ENCODE measurements at regions not wholly inside any gene's neighbourhood (a gene's known extent, or its start where the extent isn't known, plus 50 kb on each side); places are given as distances from the start of the nearest gene placed in this dataset.

DNA sequence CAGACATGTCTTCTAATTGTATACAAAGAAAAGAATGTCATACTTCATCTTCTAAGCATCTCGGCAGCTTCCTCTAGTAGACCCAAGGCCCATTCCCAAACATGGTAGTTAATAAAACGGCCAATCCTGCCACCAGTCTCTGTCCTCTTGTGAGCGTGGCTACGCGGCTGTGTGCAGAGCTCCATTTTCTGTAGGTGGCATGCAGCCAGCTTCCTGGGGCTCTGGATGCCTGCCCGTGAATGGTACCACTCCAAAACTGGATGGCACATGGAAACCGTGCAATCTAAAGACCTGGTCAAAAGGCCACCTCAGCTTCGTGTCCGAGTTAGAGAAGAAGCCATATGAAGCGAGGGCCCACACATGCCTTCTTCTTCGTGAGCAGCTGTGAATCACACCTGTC lies 110.7 kb downstream of the SIPA1L2 start:
- no peak for DNase-seq (ENCODE audit: low spot score)

DNA sequence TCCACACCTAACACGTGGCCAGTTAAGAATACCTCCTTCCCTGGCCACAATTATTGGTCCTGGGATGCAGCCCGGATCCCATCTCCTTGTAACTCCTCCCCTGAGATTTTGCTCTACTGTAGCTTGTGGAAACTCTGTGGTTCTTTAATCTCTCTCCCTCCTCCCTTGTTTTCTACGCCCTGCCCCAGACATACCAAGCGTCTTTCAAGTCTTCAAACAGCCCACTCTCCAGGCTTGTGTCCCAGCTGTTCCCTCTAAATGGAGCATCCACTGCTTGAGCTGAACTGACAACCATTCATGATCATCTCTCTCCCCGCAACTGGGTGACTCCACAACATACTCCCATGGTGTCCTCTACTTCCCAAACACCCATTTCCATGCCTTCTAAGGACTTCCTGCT lies 111.6 kb downstream of the SIPA1L2 start:
- no peak for DNase-seq (ENCODE audit: low spot score)

DNA sequence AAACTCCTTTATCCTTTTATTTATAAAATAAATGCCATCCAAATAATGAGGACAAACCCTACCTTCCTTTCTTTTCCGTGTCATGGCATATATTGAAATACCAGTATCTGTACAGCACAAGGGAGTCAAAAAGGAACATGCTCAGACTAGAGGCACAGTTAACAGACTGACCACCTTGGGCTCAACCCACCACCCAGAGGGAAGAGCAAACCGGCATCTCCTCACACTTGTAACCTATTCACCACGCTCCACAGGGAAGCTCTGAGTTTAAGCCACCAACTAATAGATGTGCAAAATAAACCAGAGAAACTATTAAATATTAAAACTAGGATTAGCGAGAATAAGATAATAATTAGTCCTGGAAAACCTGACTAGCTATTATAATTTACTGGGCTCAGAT lies 112.7 kb downstream of the SIPA1L2 start:
- no peak for DNase-seq (ENCODE audit: low spot score)

DNA sequence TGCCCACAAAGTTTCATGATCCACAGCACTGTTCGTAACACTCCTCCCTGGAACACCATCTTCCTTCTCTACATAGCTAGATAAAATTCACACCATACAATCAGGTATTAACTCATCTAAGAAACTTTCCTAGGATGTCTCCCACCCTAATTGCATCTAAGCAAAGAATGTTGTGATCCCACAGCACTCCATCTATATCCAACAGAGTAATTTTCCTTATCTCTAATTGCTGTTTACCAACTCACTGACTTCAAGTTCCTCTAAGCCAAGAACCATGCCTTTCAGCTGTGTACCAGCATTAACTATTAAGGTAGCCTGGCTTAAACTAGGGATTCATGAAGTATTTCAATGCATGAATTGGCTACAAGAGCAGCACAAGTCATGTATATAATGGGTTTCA lies 114.2 kb downstream of the SIPA1L2 start:
- DNase-seq (ENCODE audit: low spot score): no peak

DNA sequence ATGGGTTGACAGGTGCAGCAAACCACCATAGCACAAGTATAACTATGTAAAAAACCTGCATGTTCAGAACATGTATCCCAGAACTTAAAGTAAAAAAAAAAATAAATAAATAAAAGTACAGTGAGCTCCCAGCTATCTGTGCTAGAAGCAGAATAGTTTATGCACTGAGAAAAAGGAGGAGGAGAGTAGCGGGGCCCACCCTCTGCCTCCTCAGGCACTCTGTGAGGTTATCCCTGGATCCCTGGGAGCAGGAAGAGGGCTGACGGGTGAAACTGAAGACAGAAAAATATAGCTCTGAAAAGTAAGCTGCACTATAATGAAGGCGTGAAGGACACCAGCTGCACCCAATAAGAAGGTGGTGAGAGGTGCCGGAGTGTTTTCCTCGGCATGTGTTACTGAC lies 117.2 kb downstream of the SIPA1L2 start:
- no peak for DNase-seq (ENCODE audit: low spot score)

DNA sequence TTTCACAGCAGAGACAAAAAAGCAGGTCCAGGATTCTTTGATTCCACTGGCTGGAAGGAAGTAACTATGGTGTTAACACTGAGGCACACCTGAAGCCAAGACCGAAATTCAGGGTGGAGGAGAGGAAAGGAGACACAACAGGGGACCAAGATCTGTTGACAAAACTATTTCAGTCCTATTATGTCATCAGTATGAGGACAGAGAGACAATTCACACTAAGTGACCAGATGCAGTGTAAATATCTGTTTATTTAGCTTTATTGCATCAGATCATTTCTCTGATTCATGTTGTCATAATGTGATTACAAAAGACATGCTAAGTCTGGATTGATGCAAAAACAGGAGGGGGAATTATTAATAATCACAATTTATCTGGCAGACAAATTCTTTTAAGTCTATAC lies 118.8 kb downstream of the SIPA1L2 start:
- DNase-seq (ENCODE audit: low spot score): no peak

DNA sequence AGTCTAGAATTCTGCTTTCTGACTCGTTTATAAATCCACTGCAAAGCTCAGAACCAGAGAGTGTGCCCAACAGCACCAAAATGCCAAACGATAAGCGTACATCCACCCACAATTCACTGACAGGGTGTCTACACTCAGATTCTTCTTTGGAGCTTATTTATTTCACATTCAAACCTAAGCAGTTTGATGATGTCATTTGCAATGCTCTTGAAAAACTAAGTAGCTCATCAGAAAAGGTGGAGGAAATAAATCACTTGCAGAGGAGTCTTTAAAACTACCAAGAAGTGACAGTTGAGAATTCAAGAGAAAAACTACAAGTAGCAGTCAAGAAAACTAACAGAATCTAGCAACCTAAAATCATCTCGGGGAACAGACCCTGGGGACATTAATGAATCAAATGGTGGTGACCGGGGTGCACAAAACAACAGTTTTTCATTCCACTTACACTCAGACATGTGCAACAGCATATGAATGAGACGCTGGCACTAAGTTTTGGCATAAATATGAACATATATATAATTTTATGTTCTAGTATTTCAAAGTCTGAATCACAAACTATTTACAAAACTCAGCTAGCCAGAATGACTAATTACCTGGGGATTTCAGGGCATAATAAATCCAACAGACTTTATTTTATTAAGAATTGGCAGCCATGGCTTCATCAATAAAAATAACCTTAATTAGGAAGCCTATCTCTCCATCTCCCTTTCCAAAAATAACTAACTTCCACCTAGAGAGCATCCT lies 119.4 kb downstream of the SIPA1L2 start:
- no peak for DNase-seq (ENCODE audit: low spot score)

DNA sequence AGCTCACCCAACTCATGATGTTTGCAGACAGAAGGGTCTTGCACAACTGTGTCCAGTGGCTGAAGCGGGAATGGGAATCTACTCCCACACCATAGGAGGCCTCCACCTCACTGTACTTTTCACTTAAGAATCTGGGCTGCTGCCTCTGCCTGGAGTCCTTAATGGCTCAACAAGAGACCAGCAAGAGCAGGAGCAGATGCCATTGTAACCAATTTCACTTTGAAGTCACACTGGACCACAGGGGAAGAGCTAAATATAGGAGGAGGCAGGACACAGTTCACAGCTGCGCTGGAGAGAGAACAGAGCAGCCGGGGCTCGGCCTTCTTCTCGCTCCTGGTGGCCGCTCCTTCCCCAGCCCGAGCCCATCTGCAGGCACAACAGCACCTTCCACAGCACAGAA lies 120.4 kb downstream of the SIPA1L2 start:
- no peak for DNase-seq (ENCODE audit: low spot score)

DNA sequence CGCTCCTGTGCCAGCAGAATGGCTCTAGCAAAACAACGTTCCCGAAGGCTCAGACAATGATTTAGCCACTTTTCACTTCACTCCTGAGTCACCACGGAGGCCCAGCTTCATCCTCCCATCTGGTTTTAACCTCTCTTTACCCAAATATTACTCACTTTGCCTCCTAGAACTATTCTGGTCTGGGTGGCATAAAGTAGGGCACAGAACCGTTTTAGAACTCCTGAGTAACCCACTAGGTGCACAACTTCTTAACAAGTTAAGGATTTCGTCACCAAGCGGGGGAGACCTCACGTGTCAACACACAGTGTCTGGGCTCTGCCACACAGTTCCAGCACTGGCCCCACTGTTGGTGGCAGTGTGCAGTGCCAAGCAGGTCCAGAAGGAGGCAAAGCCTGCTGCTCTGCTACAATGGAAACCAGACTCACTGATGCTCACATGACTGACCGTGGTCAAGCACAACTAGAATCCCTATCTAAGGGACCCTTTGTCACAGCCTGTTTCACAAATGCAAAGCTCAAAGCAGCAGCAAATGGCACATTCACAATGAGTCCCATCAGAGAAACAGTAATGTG lies 121.7 kb downstream of the SIPA1L2 start:
- DNase-seq (ENCODE audit: low spot score): no peak

DNA sequence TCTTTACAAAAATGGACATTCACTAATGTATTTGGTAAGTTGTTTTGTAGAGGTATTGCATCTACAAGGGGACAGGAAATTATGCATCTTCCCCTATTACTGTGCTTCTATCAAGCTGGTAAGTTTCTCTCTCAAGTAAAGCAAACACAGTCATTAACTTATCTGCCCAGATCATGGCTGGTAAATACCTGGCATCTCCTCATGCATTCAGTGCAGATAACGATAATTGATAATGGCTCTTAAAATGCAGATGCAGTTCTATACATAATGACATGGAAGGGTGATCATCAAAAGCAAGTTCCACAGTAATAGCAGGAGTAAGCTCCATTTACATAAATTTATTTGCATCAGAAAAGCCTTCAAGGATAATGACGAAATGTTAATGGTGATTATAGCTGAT lies 122.4 kb downstream of the SIPA1L2 start:
- DNase-seq (ENCODE audit: low spot score): no peak

DNA sequence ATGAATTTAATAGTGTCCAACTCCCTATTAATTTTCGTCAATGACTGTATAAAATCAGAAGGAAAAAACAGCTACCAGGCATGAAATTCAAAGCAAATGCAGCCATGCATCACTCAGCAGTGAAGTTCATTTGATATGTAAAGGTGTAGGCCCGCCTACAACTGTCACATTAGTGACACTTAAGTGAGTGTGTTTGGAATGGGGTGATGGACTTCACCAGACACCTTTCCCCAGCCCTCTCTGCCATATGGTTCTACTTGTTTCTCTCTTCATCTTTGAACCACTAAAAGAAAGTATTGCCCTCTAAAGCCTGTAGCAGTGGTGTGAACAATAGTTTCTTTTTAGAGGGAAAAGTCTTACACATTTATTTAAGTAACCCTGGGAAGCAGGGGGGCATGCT lies 124.0 kb downstream of the SIPA1L2 start:
- DNase-seq (ENCODE audit: low spot score): no peak

DNA sequence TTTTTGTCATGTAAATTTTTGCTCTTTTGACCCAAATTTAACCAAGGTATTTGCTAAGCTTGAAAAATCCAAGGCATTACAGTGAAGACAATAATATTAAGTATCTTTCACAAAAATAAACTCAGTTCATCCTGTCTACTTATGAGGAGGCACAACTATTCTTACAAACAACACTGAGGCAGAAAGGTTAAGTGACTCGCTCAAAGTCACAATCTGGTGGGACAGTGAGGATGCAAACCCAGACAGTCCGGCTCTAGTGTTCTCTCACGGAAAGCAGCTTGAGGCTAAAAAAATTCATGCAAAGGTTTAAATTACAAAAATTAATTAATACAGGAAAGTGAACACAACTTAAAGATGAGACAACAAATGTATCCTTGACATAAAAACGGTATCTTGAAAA lies 125.3 kb downstream of the SIPA1L2 start:
- DNase-seq (ENCODE audit: low spot score): no peak

DNA sequence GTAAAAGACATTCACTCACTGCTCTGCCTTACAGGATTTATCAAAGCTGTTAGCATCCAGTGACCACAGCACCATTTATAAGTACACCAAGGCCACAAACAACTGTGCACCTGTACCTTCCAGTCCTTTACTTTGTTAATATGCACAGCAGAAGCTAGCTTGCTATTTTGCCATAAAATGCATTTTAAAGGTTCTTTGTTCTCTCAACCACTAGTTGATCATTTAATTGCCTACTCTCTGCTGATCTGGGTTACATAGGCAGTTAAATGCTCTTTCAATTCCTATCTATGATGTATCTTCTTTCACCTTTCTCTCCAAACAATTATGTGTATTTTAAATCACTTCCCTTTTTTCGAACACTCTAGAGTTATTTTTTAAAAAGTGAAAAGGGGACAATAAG lies 126.4 kb downstream of the SIPA1L2 start:
- DNase-seq (ENCODE audit: low spot score): no peak

DNA sequence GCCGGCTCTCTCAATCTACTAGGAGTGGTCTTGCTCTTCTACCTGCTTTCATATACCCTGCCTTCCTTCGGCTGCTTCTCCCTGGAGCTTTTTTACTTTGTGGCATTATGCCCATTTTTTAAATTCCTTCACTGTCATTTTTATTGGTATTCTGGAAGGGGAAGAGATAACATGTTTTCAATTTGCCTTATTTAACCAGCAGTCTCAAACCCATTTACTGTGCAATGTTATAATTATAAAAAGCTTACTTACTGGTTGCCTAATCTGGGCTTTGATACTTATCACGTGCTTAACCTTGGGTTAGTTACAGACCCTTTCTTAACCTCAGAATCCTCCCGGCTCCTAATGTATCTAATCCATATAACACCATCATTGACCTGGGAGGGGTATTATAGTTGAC lies 128.1 kb downstream of the SIPA1L2 start:
- no peak for DNase-seq (ENCODE audit: low spot score)

DNA sequence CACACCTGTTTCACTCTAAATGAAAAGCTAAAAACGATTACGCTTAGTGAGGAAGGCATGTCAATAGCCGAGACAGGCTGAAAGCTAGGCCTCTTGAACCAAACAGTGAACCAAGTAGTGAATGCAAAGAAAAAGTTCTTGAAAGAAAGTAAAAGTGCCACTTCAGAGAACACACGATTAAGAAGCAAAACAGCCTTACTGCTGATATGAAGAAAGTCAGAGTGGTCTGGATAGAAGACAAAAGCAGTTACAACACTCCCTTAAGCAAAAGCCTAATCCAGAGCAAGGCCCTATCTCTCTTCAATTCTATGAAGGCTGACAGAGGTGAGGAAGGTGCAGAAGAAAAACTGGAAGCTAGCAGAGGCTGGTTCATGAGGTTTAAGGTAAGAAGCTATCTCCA lies 130.7 kb downstream of the SIPA1L2 start:
- DNase-seq (ENCODE audit: low spot score): no peak

DNA sequence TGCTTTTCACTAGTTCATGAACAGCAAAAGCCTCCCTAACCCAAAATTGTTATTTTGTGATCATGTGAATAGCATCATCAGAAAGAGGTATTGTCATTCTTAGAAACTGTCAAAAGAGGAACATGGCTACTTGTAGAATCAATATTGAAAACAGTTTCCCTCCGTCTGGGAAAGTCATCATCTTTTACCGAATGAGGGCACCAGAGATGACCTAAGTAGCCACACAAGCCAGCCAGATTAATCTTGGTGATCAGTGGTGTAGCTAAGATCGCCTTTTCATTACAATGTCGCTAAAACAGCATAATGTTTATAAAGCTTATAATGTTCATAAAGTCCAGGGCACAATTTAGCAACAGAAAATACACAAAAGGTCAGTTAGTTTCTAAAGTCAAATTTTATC lies 136.1 kb downstream of the SIPA1L2 start:
- no peak for DNase-seq (ENCODE audit: low spot score)

DNA sequence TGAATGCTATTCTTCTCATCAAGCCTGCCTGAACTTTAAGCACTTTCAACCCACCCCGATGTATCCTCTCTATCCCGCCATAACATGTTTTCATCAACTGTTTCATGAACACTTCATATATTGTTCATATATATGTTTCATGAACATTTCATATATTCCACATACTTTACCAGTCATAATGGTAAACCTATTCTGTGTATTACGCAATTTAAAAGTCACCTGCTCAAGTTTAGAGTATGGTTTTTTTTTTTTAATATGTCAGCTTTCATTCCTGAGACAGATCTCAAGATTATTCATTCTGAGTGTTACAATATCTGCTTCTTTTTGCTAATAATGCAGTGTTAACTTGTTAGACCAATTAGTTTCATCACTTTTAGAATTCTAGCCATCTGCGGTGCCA lies 140.7 kb downstream of the SIPA1L2 start:
- no peak for DNase-seq (ENCODE audit: low spot score)

DNA sequence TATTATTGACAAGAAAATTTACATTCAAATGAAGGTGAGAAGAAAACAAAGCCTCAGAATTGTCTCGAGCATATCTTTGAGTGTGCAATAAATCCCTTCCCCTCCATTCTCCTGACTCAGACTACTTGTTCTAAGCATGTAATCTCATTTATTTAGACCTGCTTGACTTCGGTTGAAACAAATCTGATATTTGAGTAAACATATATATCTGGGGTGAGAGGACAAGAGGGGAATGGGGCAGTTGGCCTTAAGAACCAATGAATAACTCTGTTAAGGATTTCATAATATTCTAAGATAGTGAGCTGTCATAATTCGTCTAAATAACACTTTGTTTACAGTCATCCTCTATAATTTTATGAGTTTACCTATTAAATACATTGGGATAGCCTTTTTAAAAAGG lies 142.7 kb downstream of the SIPA1L2 start:
- no peak for DNase-seq (ENCODE audit: low spot score)

DNA sequence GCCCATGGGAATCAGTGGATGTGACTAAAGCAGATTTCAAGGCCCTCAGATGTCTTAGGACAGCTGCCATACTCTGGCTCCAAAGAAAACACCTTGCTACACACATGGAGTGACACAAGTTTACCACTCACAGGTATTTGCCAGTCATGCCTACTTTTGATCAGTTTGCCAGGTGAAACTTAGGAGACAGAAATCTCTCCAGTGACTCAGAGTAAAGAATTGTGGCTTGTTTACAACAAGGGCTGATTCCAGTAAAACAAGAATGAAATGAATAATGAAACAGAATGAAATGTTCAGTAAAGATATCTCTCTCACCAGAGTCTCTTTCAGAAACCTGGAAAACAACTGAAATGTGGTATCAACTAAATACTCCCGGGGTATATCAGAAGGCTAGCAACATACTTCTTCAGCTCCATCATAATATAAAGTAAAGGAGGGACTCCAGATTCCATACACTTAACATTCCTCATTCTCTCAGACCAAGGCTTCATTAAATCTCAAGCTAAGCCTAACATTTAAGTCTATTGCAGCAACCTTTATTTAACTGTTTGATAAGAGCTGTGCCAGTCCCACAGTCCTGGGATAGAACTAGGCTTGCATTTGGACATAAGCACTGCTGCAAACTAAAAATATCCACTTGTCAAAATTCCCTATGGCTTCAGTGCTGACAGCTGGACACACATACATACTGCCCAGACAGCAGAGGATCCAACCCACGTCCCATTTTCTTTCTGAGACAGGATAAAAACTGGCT lies 143.3 kb downstream of the SIPA1L2 start:
- no peak for DNase-seq (ENCODE audit: low spot score)

DNA sequence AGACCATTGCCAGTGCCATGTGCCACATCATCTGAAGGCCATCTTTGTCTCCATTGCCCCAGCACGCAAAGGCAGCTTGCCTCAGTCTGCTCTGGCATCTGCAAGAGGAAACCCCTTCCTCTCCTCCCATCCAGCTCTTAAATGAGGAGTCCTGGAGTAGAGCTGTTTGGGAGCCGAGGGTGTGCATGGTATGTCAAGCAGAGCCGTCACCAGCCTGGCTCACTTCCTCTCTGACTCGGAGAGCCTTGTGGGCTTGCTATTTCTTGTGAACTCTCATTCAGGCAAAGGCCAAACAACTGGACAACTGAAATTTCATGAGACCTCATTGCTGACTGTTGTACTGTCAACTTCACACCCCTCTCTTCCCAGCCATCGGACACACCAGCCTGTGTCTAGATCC lies 143.9 kb downstream of the SIPA1L2 start:
- DNase-seq (ENCODE audit: low spot score): no peak

DNA sequence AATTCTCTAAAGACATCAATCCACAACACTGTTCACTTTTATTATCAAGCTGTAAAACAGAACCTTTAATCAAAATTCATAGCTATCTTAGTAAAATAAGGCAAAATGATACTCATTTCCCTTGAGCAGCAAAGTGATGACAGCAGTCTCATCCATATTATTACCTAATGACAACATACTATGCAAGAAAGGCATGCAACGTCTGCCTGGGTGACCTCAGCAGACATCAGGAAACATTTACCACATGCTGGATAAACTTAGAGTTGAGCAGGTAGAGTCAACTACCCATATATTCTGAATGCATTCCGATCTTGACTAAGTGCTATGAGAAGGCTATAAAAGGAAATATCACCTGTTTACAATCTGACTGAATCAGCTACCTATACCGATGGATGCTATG lies 145.1 kb downstream of the SIPA1L2 start:
- DNase-seq (ENCODE audit: low spot score): no peak

DNA sequence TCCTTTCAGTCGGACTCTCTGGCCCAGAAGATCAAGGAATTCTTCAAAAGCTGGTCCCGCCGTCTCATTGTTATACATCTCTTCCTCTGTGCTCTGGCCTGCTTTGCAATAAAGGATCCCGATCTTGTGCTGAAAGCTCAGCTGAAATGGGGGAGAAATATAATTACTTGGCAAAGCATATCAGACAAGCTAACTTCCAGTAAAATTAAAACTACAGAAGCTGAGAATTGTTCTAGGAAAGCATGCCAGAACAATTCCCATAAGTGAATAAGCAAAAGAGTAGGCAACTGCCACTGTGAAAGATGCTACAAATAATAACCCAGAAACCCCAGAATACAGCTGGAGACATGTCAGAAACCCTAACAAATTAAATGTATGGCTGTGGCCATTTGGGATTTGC lies 146.1 kb downstream of the SIPA1L2 start:
- no peak for DNase-seq (ENCODE audit: low spot score)

DNA sequence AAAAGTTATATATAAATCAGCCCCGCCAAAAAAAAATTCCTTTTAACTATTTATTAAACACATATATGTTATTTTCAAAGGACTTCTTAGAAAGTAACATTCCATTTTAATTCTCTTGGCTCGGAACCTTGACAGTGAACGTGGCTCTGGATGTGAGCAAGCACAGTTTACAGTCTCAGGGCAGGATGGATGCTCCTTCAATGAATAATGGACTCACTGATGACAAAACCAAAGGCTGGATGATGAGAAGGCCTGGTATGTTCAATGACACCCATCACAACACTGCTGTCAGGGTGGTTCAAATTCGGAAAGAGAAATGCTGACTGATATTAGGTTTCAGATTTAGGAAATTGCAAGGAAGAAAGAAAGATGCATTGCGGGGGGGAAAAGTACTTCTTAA lies 148.8 kb downstream of the SIPA1L2 start:
- no peak for DNase-seq (ENCODE audit: low spot score)
